IMR-90 (cell line): ENCODE measurements at regions not wholly inside any gene's neighbourhood (a gene's known extent, or its start where the extent isn't known, plus 50 kb on each side); places are given as distances from the start of the nearest gene placed in this dataset.

Experiments used
- ATAC-seq: fragments of 200-7000 bp; cut with Tn5 transposase; 2 replicates; pipeline ENCODE4 v1.9.1; 2020; ENCODE audit warnings: low read depth, mild to moderate bottlenecking, moderate library complexity
- BruUV-seq: library from RNA; stranded (reverse); fragments of 400-500 nt; replicated peaks from 2 replicates; lab custom pipeline; 2021; lab: Mats Ljungman, UMichigan
- CTCF ChIA-PET: fragments of 300-600 bp; formaldehyde crosslinking; extraction: SDS; loops from one replicate; lab custom pipeline; 2021; ENCODE audit warnings: antibody characterized with exemption; lab: Yijun Ruan, JAX
- POLR2A ChIA-PET: fragments of 300-600 bp; sonication (Branson Sonifier 250); formaldehyde crosslinking; loops from one replicate; lab custom pipeline; 2022; ENCODE audit warnings: antibody characterized with exemption; ENCODE audit not compliant: unreplicated experiment; lab: Charles Lee
- DNase-seq: peaks from one replicate; pipeline ENCODE4 v3.0.0; 2013
- H2AFZ ChIP-seq: replicated peaks from 2 replicates; pipeline ENCODE3; 2013; ENCODE audit warnings: low read length, mild to moderate bottlenecking; ENCODE audit not compliant: poor library complexity
- H2AK5ac ChIP-seq: 2 replicates; pipeline ENCODE4 v1.6.1; 2013; ENCODE audit warnings: low read depth, low read length, inconsistent platforms
- H2AK9ac ChIP-seq: replicated peaks from 2 replicates; pipeline ENCODE3; 2013; ENCODE audit warnings: mild to moderate bottlenecking, low read depth, low read length, moderate library complexity; ENCODE audit not compliant: poor library complexity
- H2BK120ac ChIP-seq: 2 replicates; pipeline ENCODE4 v1.6.1; 2013; ENCODE audit warnings: low read depth, low read length, inconsistent platforms
- H2BK15ac ChIP-seq: 3 replicates; pipeline ENCODE4 v1.6.1; 2013; ENCODE audit warnings: low read depth, low read length, inconsistent platforms
- H2BK20ac ChIP-seq: 2 replicates; pipeline ENCODE4 v1.6.1; 2013; ENCODE audit warnings: low read depth, mild to moderate bottlenecking, inconsistent platforms, low read length, moderate library complexity
- H2BK5ac ChIP-seq: 2 replicates; pipeline ENCODE4 v1.6.1; 2013; ENCODE audit warnings: mild to moderate bottlenecking, low read depth, low read length, inconsistent platforms; ENCODE audit not compliant: poor library complexity, severe bottlenecking
- H3K14ac ChIP-seq: replicated peaks from 2 replicates; pipeline ENCODE4 v1.6.1; 2013; ENCODE audit warnings: low read depth, low read length, inconsistent platforms
- H3K18ac ChIP-seq: 2 replicates; pipeline ENCODE4 v1.6.1; 2013; ENCODE audit warnings: low read depth, low read length, control low read depth
- H3K23ac ChIP-seq: 2 replicates; pipeline ENCODE4 v1.6.1; 2013; ENCODE audit warnings: low read depth, low read length, inconsistent platforms
- H3K27ac ChIP-seq: 2 replicates; pipeline ENCODE4 v1.5.1; 2013; ENCODE audit warnings: mild to moderate bottlenecking, control low read depth, low read length; ENCODE audit not compliant: insufficient read depth
- H3K27me3 ChIP-seq: 2 replicates; pipeline ENCODE4 v1.6.1; 2013; ENCODE audit warnings: low read length; ENCODE audit not compliant: control insufficient read depth, insufficient read depth
- H3K36me3 ChIP-seq: 2 replicates; pipeline ENCODE4 v1.6.1; 2013; ENCODE audit warnings: low read length, mixed read lengths; ENCODE audit not compliant: control insufficient read depth, insufficient read depth
- H3K4ac ChIP-seq: 2 replicates; pipeline ENCODE4 v1.6.1; 2013; ENCODE audit warnings: low read depth, low read length, inconsistent platforms
- H3K4me1 ChIP-seq: 2 replicates; pipeline ENCODE4 v1.6.1; 2013; ENCODE audit warnings: low read length, mixed read lengths; ENCODE audit not compliant: control insufficient read depth, insufficient read depth
- H3K4me2 ChIP-seq: 2 replicates; pipeline ENCODE4 v1.6.1; 2013; ENCODE audit warnings: low read depth, mild to moderate bottlenecking, control low read depth, low read length, moderate library complexity
- H3K4me3 ChIP-seq: 2 replicates; pipeline ENCODE4 v1.5.1; 2013; ENCODE audit warnings: low read depth, mild to moderate bottlenecking, control low read depth, low read length, moderate library complexity; ENCODE audit not compliant: insufficient read depth
- H3K56ac ChIP-seq: 2 replicates; pipeline ENCODE4 v1.6.1; 2013; ENCODE audit warnings: low read length, inconsistent platforms; ENCODE audit not compliant: insufficient read depth; ENCODE audit errors: extremely low read depth
- H3K79me1 ChIP-seq, 2 experiments: 2 replicates each; pipeline ENCODE4 v1.6.1; 2013; ENCODE audit warnings: low read length in 2 of 2, inconsistent platforms in 1 of 2, low read depth in 1 of 2
- H3K9ac ChIP-seq: 2 replicates; pipeline ENCODE4 v1.6.1; 2013; ENCODE audit warnings: low read depth, low read length, control low read depth
- H3K9me1 ChIP-seq: 2 replicates; pipeline ENCODE4 v1.6.1; 2013; ENCODE audit warnings: low read length, inconsistent platforms; ENCODE audit not compliant: insufficient read depth
- H3K9me3 ChIP-seq: 2 replicates; pipeline ENCODE4 v1.6.1; 2013; ENCODE audit warnings: low read length; ENCODE audit not compliant: control insufficient read depth, insufficient read depth
- H4K20me1 ChIP-seq: 2 replicates; pipeline ENCODE4 v1.6.1; 2013; ENCODE audit warnings: low read length, inconsistent platforms; ENCODE audit not compliant: insufficient read depth
- H4K5ac ChIP-seq: 2 replicates; pipeline ENCODE4 v1.6.1; 2013; ENCODE audit warnings: mild to moderate bottlenecking, low read depth, low read length, control low read depth
- H4K8ac ChIP-seq, 2 experiments: 2 replicates each; pipeline ENCODE4 v1.6.1; 2013; ENCODE audit warnings: low read depth in 2 of 2, low read length in 2 of 2, control low read depth in 1 of 2, inconsistent platforms in 1 of 2
- H4K91ac ChIP-seq: 2 replicates; pipeline ENCODE4 v1.6.1; 2013; ENCODE audit warnings: low read depth, low read length, inconsistent platforms; ENCODE audit not compliant: insufficient read depth
- ELK1 ChIP-seq: fragments of 150-350 bp; IDR thresholded peaks from 2 replicates; pipeline ENCODE4 v1.6.1; 2016; ENCODE audit warnings: low read depth, mild to moderate bottlenecking, low read length, moderate library complexity, borderline replicate concordance
- MAFK ChIP-seq: IDR thresholded peaks from 2 replicates; pipeline ENCODE4 v1.6.1; 2012; ENCODE audit warnings: low read depth, low read length, improper control_type of control experiment
- MAZ ChIP-seq: IDR thresholded peaks from 2 replicates; pipeline ENCODE4 v1.6.1; 2012; ENCODE audit warnings: low read depth, mild to moderate bottlenecking, low read length, improper control_type of control experiment, moderate library complexity, borderline replicate concordance
- POLR2A ChIP-seq: IDR thresholded peaks from 2 replicates; pipeline ENCODE4 v1.6.1; 2012; ENCODE audit warnings: mild to moderate bottlenecking, low read depth, low read length
- RAD21 ChIP-seq: IDR thresholded peaks from 2 replicates; pipeline ENCODE4 v1.6.1; 2012; ENCODE audit warnings: low read length, improper control_type of control experiment
- RFX5 ChIP-seq: IDR thresholded peaks from 2 replicates; pipeline ENCODE4 v1.8.0; 2012; ENCODE audit warnings: low read depth, mild to moderate bottlenecking, low read length, moderate library complexity
- USF2 ChIP-seq: fragments of 150-350 bp; IDR thresholded peaks from 2 replicates; pipeline ENCODE4 v1.6.1; 2017; ENCODE audit warnings: mild to moderate bottlenecking, antibody characterized with exemption, low read length, low read depth
- WGBS, 2 experiments: methylation state at CpG; one replicate each; pipeline versions ENCODE4 v1.1.5 to v1.1.7; 2013; ENCODE audit warnings: missing lambda C conversion rate in 2 of 2; ENCODE audit not compliant: insufficient read length in 1 of 2; ENCODE audit errors: extremely low coverage in 2 of 2; 5-methylcytosine and 5-hydroxymethylcytosine counted together
- dilution Hi-C: fragments of 300-500 bp; cut with HindIII; formaldehyde crosslinking; loops from one replicate; pipeline ENCODE4 v1.14.3; 2018; ENCODE audit warnings: low sequenced_read_pairs; ENCODE audit not compliant: unreplicated experiment
- in situ Hi-C: fragments of 300-500 bp; cut with MboI; formaldehyde crosslinking; loops from 3 replicates; pipeline ENCODE4 v1.14.3; 2019; ENCODE audit warnings: low sequenced_read_pairs, inconsistent platforms, mixed read lengths
- intact Hi-C: fragments of 100-400 bp; cut with micrococcal nuclease; formaldehyde crosslinking; loops from 2 replicates; pipeline ENCODE4 v1.10.0; 2022
- TF ChIP-seq, protein P1 (sequence below): conservative IDR thresholded peaks from 2 replicates; pipeline ENCODE4 v1.5.1; 2012; ENCODE audit warnings: mild to moderate bottlenecking, low read depth, low read length, improper control_type of control experiment

GRCh38 chr3:94875149-94875548 lies 812.3 kb downstream of the NSUN3 start:
- Histone ChIP-seq H2BK5ac (no peak overlapping the region), H3K27me3 (no peaks in the 10 kb centered on the region), H3K18ac (no peak overlapping the region), H4K5ac (no peak overlapping the region), H2BK20ac (no peak overlapping the region), H2AK9ac (no peak overlapping the region), H3K56ac (no peak overlapping the region), H3K4me1 (no peaks in the 10 kb centered on the region), H3K4me2 (no peak overlapping the region), H3K23ac (no peak overlapping the region), H3K9me1 (no peaks in the 10 kb centered on the region), H2BK120ac (no peak overlapping the region), H3K27ac (no peak overlapping the region), H3K9ac (no peak overlapping the region), H4K20me1 (no peaks in the 10 kb centered on the region), H4K91ac (no peak overlapping the region), H3K4ac (no peak overlapping the region), H4K8ac (no peak overlapping the region), H2AFZ (no peak overlapping the region), H3K36me3 (no peaks in the 10 kb centered on the region), H3K79me1 (no peaks in the 10 kb centered on the region), H3K14ac (no peak overlapping the region), H3K9me3 (peaks cover 11% of the 10 kb centered on the region; the same call in 1 of the 2 replicates), H3K4me3 (no peak overlapping the region), H2BK15ac (no peak overlapping the region), H2AK5ac (no peak overlapping the region)
- TF ChIP-seq RAD21, result no peak
- TF ChIP-seq POLR2A, result no peak
- no peak for TF ChIP-seq RFX5
- TF ChIP-seq MAFK, result no peak
- no peak for TF ChIP-seq USF2
- TF ChIP-seq MAZ, result no peak
- TF ChIP-seq, protein P1, sequence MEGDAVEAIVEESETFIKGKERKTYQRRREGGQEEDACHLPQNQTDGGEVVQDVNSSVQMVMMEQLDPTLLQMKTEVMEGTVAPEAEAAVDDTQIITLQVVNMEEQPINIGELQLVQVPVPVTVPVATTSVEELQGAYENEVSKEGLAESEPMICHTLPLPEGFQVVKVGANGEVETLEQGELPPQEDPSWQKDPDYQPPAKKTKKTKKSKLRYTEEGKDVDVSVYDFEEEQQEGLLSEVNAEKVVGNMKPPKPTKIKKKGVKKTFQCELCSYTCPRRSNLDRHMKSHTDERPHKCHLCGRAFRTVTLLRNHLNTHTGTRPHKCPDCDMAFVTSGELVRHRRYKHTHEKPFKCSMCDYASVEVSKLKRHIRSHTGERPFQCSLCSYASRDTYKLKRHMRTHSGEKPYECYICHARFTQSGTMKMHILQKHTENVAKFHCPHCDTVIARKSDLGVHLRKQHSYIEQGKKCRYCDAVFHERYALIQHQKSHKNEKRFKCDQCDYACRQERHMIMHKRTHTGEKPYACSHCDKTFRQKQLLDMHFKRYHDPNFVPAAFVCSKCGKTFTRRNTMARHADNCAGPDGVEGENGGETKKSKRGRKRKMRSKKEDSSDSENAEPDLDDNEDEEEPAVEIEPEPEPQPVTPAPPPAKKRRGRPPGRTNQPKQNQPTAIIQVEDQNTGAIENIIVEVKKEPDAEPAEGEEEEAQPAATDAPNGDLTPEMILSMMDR, result no peak
- no peak for TF ChIP-seq ELK1
- ATAC-seq (no peak), DNase-seq (no peak)
- intact Hi-C loops, result no loop called here
- no TSS peak for BruUV-seq
- POLR2A ChIA-PET, result no interaction called here
- no CpG with 5 or more reads among the region's 1 CpG for WGBS, 2 experiments
- dilution Hi-C loops, result no loop called here
- CTCF ChIA-PET, result no interaction called here
- in situ Hi-C loops, result no loop called here
